ENCODE measurements at regions not wholly inside any gene's neighbourhood (a gene's known extent, or its start where the extent isn't known, plus 50 kb on each side); places are given as distances from the start of the nearest gene placed in this dataset.

DNA sequence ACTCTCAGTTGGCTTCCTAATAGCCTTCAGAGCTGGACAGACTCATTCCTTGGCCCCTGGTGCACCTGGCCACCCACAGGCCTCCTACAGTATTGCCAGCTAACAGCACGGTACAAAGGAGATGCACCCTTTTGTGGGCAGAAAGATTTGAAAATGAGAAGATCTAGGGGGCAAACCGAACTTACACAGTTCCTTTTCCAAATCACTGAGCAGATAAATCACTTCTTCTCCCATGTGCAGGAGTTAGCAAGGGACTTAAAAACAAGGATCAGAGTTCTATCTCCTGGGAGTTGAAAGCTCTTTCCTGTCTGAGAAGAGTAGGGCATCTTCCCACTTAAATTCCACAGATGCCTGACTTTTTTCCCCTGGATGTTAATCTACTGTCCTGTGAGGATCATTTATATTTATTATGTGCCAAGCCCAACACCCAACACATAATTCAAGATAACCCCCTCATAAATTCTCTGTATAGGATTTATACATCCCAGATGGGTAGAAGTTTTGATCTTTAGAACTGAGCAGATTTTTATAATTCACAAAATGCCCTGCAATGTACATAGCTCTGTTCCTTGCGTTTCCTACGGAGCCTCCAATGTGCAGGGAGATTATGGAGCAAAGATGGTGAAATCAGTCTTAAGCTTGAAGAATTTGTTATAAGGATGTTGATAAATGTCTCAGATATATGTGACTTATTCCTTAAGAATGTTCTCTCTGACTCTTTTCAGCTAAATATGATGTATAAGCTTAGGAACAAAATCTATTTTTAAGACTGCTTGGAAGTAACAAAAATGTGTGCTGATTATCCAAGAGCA lies 207.2 kb upstream of the DAPK1 start:
- TF ChIP-seq POLR2A (IDR thresholded peaks at IDR 0.05; ENCODE audit: low read depth, low read length) (no peak), TAF1 (IDR thresholded peaks at IDR 0.05; ENCODE audit: borderline replicate concordance, low read depth, low read length) (no peak), POLR2AphosphoS5 (IDR thresholded peaks at IDR 0.05; ENCODE audit: low read depth, low read length) (no peak)

All from GM12892 (cell line).